Transverse colon (tissue), 3 donors: ENCODE measurements at regions not wholly inside any gene's neighbourhood (a gene's known extent, or its start where the extent isn't known, plus 50 kb on each side); places are given as distances from the start of the nearest gene placed in this dataset.
"Not testable (repeated sequence)": the region's sequence is repeated elsewhere in the genome, so short reads cannot be mapped to it uniquely, and the experiment has no call there.

Experiments used
- CTCF ChIP-seq, 5 experiments: fragments of 200-600 bp in 3 of 5; fragments of 450-650 bp in 2 of 5; sonication (generic) in 3 of 5; IDR thresholded peaks; 1 replicate in 2 of 5; 2 replicates in 3 of 5; pipeline ENCODE4 v1.5.1; 2016 to 2017; ENCODE audit warnings: antibody characterized with exemption in 5 of 5, inconsistent platforms in 3 of 5, mild to moderate bottlenecking in 2 of 5, moderate library complexity in 1 of 5
- EP300 ChIP-seq: sonication (generic); formaldehyde crosslinking; IDR thresholded peaks from one replicate; pipeline ENCODE4 v1.6.1; 2017; ENCODE audit warnings: antibody characterized with exemption, low read depth

GRCh38 chr9:38978734-38979133, 258.8 kb upstream of the FAM240B start:
- TF ChIP-seq EP300; CTCF (IDR thresholded peaks at IDR 0.05): not testable (repeated sequence)
